ENCODE measurements at regions not wholly inside any gene's neighbourhood (a gene's known extent, or its start where the extent isn't known, plus 50 kb on each side); places are given as distances from the start of the nearest gene placed in this dataset.

DNA sequence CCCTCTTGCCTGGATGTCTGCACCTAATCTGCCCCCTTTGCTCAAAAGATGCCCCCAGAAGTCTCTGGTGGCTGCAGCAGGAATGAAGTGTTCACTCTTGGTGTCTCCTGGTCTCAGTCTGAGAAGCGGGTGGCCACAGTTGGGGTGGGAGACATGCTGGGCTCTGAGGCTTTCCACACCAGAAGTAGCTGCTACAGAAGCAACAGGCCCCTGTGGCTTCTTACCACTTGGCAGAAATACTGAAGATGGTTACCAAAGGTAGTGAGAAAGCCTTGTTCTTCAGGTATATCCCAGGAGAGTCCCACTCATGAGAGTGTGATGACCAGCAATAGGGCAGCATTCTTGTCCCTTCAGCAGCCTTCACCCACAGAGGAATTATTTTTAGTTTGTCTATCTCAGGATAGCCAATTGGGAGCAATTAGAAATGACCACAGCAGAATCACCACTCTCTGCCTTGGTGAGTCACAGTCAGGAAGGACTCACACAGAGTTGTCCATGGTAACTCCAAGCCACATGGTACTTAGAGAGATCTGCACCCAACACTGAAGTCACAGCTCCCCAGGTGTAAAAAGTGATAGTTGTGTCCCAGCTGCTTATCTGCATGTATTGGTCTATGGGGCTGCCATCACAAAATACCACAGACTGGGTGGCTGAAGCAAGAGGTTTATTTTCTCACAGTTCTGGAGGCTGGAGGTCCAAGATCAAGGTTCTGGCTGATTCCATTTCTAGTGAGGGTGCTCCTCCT, 169.8 kb upstream of the ID2 start:
- Histone ChIP-seq H3K27ac (ENCODE audit: low read depth, low read length) (no peak overlapping the region), H3K27me3 (ENCODE audit: control insufficient read depth in 3 of 3, insufficient read depth in 3 of 3, low read length in 3 of 3) (no peaks in the 10 kb centered on the region), H3K4me1 (ENCODE audit: control insufficient read depth in 3 of 3, insufficient read depth in 3 of 3, low read length in 3 of 3) (peaks cover 0 to 2% (median 0%) of the 10 kb centered on the region in 3 donors), H3K36me3 (ENCODE audit: control insufficient read depth in 3 of 3, insufficient read depth in 3 of 3, low read length in 3 of 3) (no peaks in the 10 kb centered on the region), H3K4me3 (ENCODE audit: low read length in 3 of 3) (no peak overlapping the region), H3K9me3 (ENCODE audit: control insufficient read depth in 3 of 3, low read length in 3 of 3) (peaks cover 0 to 4% (median 3%) of the 10 kb centered on the region in 3 donors), H3K9ac (ENCODE audit: low read depth in 1 of 3, low read length in 3 of 3) (no peak overlapping the region)

DNA sequence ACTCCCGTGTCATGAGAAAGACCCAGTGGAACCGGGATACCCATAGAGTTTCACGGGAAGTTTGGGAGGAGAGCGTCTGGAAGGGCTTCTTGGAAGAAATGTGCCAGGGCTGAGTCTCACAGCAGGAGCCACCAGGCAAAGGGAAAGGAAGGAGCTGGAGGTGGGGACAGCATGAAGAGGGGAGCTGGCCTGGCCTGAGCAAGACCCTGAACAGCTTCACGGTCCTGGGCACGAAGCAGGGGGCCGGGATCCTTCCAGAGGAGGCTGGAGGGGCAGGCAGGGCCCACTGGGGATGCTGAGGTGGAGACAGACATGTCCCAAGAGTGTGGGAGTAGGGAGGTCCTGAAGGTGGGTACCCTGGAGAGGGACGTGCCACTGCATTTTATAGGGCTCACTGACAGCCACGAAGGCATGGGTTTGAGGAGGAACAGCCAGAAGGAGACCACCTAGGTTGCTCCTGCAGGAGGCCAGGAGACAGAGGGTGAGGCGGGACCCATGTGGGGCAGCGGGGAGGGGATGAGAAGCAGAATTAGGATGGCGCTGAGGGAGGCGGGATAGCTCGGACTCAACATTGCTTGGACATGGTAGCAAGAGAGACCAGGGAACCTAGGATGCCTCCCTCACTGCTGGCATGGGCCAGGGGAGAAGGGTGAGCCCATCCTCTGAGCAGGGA, 168.1 kb upstream of the ID2 start:
- no peaks in the 10 kb centered on the region for H3K36me3 ChIP-seq (ENCODE audit: control insufficient read depth in 3 of 3, insufficient read depth in 3 of 3, low read length in 3 of 3)
- H3K27ac ChIP-seq (ENCODE audit: low read depth, low read length): no peak overlapping the region
- H3K27me3 ChIP-seq (ENCODE audit: control insufficient read depth in 3 of 3, insufficient read depth in 3 of 3, low read length in 3 of 3): no peaks in the 10 kb centered on the region
- no peak overlapping the region for H3K9ac ChIP-seq (ENCODE audit: low read depth in 1 of 3, low read length in 3 of 3)
- peaks cover 0 to 2% (median 0%) of the 10 kb centered on the region in 3 donors for H3K4me1 ChIP-seq (ENCODE audit: control insufficient read depth in 3 of 3, insufficient read depth in 3 of 3, low read length in 3 of 3)
- peaks cover 0 to 4% (median 3%) of the 10 kb centered on the region in 3 donors for H3K9me3 ChIP-seq (ENCODE audit: control insufficient read depth in 3 of 3, low read length in 3 of 3)
- no peak overlapping the region for H3K4me3 ChIP-seq (ENCODE audit: low read length in 3 of 3)

DNA sequence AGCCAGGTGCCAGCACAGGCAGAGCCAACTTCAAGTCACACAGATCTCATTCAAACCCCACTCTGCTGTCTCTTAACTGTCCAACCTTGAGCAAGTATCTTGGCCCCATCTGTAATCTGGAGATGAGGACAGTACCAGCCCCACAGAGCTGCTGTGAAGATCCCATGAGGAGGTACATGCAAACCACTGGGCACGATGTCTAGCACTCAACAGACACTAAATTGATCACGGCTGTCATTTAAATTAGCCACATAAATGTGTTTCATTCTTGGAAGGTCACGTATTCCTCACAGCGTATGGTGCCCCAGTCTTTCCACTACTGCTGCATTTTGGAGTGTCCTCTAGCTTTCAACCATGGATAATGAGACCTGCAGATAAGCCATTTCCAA, 167.6 kb upstream of the ID2 start:
- Histone ChIP-seq H3K27me3 (ENCODE audit: control insufficient read depth in 3 of 3, insufficient read depth in 3 of 3, low read length in 3 of 3) (no peaks in the 10 kb centered on the region), H3K9me3 (ENCODE audit: control insufficient read depth in 3 of 3, low read length in 3 of 3) (peaks cover 0 to 4% (median 3%) of the 10 kb centered on the region in 3 donors), H3K27ac (ENCODE audit: low read depth, low read length) (no peak overlapping the region), H3K9ac (ENCODE audit: low read depth in 1 of 3, low read length in 3 of 3) (no peak overlapping the region), H3K36me3 (ENCODE audit: control insufficient read depth in 3 of 3, insufficient read depth in 3 of 3, low read length in 3 of 3) (no peaks in the 10 kb centered on the region), H3K4me3 (ENCODE audit: low read length in 3 of 3) (no peak overlapping the region), H3K4me1 (ENCODE audit: control insufficient read depth in 3 of 3, insufficient read depth in 3 of 3, low read length in 3 of 3) (peaks cover 0 to 2% (median 0%) of the 10 kb centered on the region in 3 donors)

- Histone ChIP-seq H3K27ac (ENCODE audit: low read depth, low read length) (no peak overlapping the region), H3K4me3 (ENCODE audit: low read length in 3 of 3) (no peak overlapping the region), H3K27me3 (ENCODE audit: control insufficient read depth in 3 of 3, insufficient read depth in 3 of 3, low read length in 3 of 3) (no peaks in the 10 kb centered on the region), H3K9me3 (ENCODE audit: control insufficient read depth in 3 of 3, low read length in 3 of 3) (peaks cover 0 to 4% (median 3%) of the 10 kb centered on the region in 3 donors), H3K9ac (ENCODE audit: low read depth in 1 of 3, low read length in 3 of 3) (no peak overlapping the region), H3K4me1 (ENCODE audit: control insufficient read depth in 3 of 3, insufficient read depth in 3 of 3, low read length in 3 of 3) (peaks cover 0 to 2% (median 0%) of the 10 kb centered on the region in 3 donors), H3K36me3 (ENCODE audit: control insufficient read depth in 3 of 3, insufficient read depth in 3 of 3, low read length in 3 of 3) (no peaks in the 10 kb centered on the region)
Observed at GRCh38 chr2:8514796-8515758, 166.8 kb upstream of the ID2 start.

- H3K9me3 ChIP-seq (ENCODE audit: control insufficient read depth in 3 of 3, low read length in 3 of 3): peaks cover 0 to 4% (median 3%) of the 10 kb centered on the region in 3 donors
- no peaks in the 10 kb centered on the region for H3K27me3 ChIP-seq (ENCODE audit: control insufficient read depth in 3 of 3, insufficient read depth in 3 of 3, low read length in 3 of 3)
- H3K4me3 ChIP-seq (ENCODE audit: low read length in 3 of 3): no peak overlapping the region
- peaks cover 0 to 2% (median 0%) of the 10 kb centered on the region in 3 donors for H3K4me1 ChIP-seq (ENCODE audit: control insufficient read depth in 3 of 3, insufficient read depth in 3 of 3, low read length in 3 of 3)
- H3K27ac ChIP-seq (ENCODE audit: low read depth, low read length): no peak overlapping the region
- H3K9ac ChIP-seq (ENCODE audit: low read depth in 1 of 3, low read length in 3 of 3): no peak overlapping the region
- no peaks in the 10 kb centered on the region for H3K36me3 ChIP-seq (ENCODE audit: control insufficient read depth in 3 of 3, insufficient read depth in 3 of 3, low read length in 3 of 3)
Observed at GRCh38 chr2:8515864-8516533, 165.9 kb upstream of the ID2 start.

GRCh38 chr2:8517850-8518498, 163.9 kb upstream of the ID2 start:
- Histone ChIP-seq H3K27ac (ENCODE audit: low read depth, low read length) (no peak overlapping the region), H3K27me3 (ENCODE audit: control insufficient read depth in 3 of 3, insufficient read depth in 3 of 3, low read length in 3 of 3) (no peaks in the 10 kb centered on the region), H3K36me3 (ENCODE audit: control insufficient read depth in 3 of 3, insufficient read depth in 3 of 3, low read length in 3 of 3) (no peaks in the 10 kb centered on the region), H3K9ac (ENCODE audit: low read depth in 1 of 3, low read length in 3 of 3) (no peak overlapping the region), H3K4me3 (ENCODE audit: low read length in 3 of 3) (no peak overlapping the region), H3K4me1 (ENCODE audit: control insufficient read depth in 3 of 3, insufficient read depth in 3 of 3, low read length in 3 of 3) (peaks cover 0 to 4% (median 4%) of the 10 kb centered on the region in 3 donors), H3K9me3 (ENCODE audit: control insufficient read depth in 3 of 3, low read length in 3 of 3) (peaks cover 0 to 4% (median 3%) of the 10 kb centered on the region in 3 donors)

DNA sequence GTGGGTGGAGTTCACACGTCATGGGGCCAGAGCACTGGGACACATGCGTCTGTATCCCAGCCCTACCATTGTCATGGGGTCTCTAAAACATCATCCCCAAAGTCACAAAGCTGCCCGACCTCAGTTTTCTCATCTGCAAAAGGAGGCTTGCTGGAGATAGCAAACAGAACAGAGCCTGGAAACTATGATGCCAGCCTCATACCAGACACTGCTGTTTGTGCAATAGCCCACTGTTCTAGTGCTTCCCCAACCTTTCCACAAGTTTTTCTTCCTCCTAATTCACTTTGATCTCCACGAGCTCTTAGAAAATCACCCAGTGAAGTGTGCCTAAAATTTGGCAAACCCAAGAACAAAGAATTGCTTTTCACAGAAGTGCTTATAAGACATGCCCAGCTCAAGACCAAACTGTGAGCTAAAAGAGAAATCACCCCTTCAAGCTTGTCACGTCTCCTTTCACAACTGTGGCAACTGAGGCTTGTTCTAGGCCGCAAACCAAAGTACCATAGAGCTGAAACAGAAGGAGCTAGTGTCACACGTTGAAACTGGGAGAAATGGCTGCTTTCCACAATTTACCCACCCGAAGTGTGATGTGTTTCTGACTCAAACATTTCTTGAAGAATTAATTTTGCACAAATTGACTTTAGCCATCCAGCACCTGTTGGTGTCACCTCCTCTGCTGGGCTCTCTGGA, 162.7 kb upstream of the ID2 start:
- H3K27me3 ChIP-seq (ENCODE audit: control insufficient read depth in 3 of 3, insufficient read depth in 3 of 3, low read length in 3 of 3): no peaks in the 10 kb centered on the region
- H3K36me3 ChIP-seq (ENCODE audit: control insufficient read depth in 3 of 3, insufficient read depth in 3 of 3, low read length in 3 of 3): no peaks in the 10 kb centered on the region
- no peak overlapping the region for H3K9ac ChIP-seq (ENCODE audit: low read depth in 1 of 3, low read length in 3 of 3)
- H3K4me1 ChIP-seq (ENCODE audit: control insufficient read depth in 3 of 3, insufficient read depth in 3 of 3, low read length in 3 of 3): peaks cover 0 to 4% (median 4%) of the 10 kb centered on the region in 3 donors
- H3K9me3 ChIP-seq (ENCODE audit: control insufficient read depth in 3 of 3, low read length in 3 of 3): peaks cover 0 to 3% (median under 1%) of the 10 kb centered on the region in 3 donors
- H3K4me3 ChIP-seq (ENCODE audit: low read length in 3 of 3): no peak overlapping the region
- H3K27ac ChIP-seq (ENCODE audit: low read depth, low read length): no peak overlapping the region

- peaks cover 8 to 10% (median 9%) of the 10 kb centered on the region in 3 donors for H3K4me1 ChIP-seq (ENCODE audit: control insufficient read depth in 3 of 3, insufficient read depth in 3 of 3, low read length in 3 of 3)
- H3K27ac ChIP-seq (ENCODE audit: low read depth, low read length): no peak overlapping the region
Observed at GRCh38 chr2:8520791-8521344, 161.0 kb upstream of the ID2 start.

More at GRCh38 chr2:8520791-8521344, 161.0 kb upstream of the ID2 start:
- no peaks in the 10 kb centered on the region for H3K27me3 ChIP-seq (ENCODE audit: control insufficient read depth in 3 of 3, insufficient read depth in 3 of 3, low read length in 3 of 3)
- no peak overlapping the region for H3K4me3 ChIP-seq (ENCODE audit: low read length in 3 of 3)
- H3K36me3 ChIP-seq (ENCODE audit: control insufficient read depth in 3 of 3, insufficient read depth in 3 of 3, low read length in 3 of 3): no peaks in the 10 kb centered on the region
- no peaks in the 10 kb centered on the region for H3K9me3 ChIP-seq (ENCODE audit: control insufficient read depth in 3 of 3, low read length in 3 of 3)
- no peak overlapping the region for H3K9ac ChIP-seq (ENCODE audit: low read depth in 1 of 3, low read length in 3 of 3)
